Vagina (tissue), 2 donors: ENCODE measurements at regions not wholly inside any gene's neighbourhood (a gene's known extent, or its start where the extent isn't known, plus 50 kb on each side); places are given as distances from the start of the nearest gene placed in this dataset.

Source experiments
- POLR2A ChIP-seq, 2 donors: fragments of 450-650 bp; IDR thresholded peaks; one replicate each; pipeline ENCODE4 v1.6.1; 2017; ENCODE audit warnings: antibody characterized with exemption in 2 of 2, mild to moderate bottlenecking in 2 of 2, moderate library complexity in 2 of 2
- POLR2AphosphoS5 ChIP-seq, 2 donors: sonication (generic); formaldehyde crosslinking; IDR thresholded peaks; one replicate each; pipeline ENCODE4 v1.9.0; 2017; ENCODE audit warnings: antibody characterized with exemption in 2 of 2, mild to moderate bottlenecking in 2 of 2, low read depth in 1 of 2; ENCODE audit not compliant: insufficient read depth in 1 of 2
- TF ChIP-seq, protein P1 (sequence below), 3 experiments: fragments of 450-650 bp in 2 of 3; fragments of 200-600 bp in 1 of 3; sonication (generic) in 1 of 3; IDR thresholded peaks; one replicate each; pipeline ENCODE4 v1.5.1; 2017 to 2019; ENCODE audit warnings: antibody characterized with exemption in 3 of 3, mild to moderate bottlenecking in 2 of 3, moderate library complexity in 2 of 3

DNA sequence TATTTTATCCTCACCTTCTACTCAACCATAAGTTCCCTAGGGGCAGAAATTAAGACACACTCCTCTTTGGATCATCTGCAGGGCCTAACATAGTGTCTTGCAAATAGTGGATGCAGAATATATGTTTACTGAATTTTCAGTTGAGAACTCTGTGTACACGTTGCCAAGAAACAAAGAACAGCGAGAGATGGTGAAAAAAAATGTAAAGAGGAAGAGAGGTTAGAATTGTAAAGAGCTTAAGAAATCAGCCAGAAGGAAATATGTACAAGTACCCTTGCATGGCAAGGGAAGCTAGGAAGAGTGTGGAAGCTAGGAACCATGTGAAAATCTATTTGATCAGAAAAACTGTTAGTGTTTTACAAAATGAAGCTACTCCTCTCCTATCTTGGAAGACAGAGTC lies 431.0 kb downstream of the SMARCA1 start:
- TF ChIP-seq, protein P1, sequence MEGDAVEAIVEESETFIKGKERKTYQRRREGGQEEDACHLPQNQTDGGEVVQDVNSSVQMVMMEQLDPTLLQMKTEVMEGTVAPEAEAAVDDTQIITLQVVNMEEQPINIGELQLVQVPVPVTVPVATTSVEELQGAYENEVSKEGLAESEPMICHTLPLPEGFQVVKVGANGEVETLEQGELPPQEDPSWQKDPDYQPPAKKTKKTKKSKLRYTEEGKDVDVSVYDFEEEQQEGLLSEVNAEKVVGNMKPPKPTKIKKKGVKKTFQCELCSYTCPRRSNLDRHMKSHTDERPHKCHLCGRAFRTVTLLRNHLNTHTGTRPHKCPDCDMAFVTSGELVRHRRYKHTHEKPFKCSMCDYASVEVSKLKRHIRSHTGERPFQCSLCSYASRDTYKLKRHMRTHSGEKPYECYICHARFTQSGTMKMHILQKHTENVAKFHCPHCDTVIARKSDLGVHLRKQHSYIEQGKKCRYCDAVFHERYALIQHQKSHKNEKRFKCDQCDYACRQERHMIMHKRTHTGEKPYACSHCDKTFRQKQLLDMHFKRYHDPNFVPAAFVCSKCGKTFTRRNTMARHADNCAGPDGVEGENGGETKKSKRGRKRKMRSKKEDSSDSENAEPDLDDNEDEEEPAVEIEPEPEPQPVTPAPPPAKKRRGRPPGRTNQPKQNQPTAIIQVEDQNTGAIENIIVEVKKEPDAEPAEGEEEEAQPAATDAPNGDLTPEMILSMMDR (IDR thresholded peaks at IDR 0.05) = no peak
- TF ChIP-seq POLR2AphosphoS5 (IDR thresholded peaks at IDR 0.05; ENCODE audit: insufficient read depth in 1 of 2, low read depth in 1 of 2) (no peak), POLR2A (IDR thresholded peaks at IDR 0.05) (no peak)
